OCI-LY3 (cell line): ENCODE measurements at regions not wholly inside any gene's neighbourhood (a gene's known extent, or its start where the extent isn't known, plus 50 kb on each side); places are given as distances from the start of the nearest gene placed in this dataset.

Experiments
- CTCF ChIP-seq: fragments of 200-600, 300-600 bp; sonication (generic); IDR thresholded peaks from 2 replicates; pipeline ENCODE4 v1.5.1; 2014; ENCODE audit warnings: antibody characterized with exemption, low read length, low read depth
- EZH2phosphoT487 ChIP-seq: fragments of 200-600 bp; shearing (Covaris generic); IDR thresholded peaks from 2 replicates; pipeline ENCODE4 v1.6.1; 2018; ENCODE audit warnings: antibody characterized with exemption, mixed run types, low read depth

GRCh38 chr1:5798904-5799303 lies 193.3 kb downstream of the NPHP4 start:
- no peak for TF ChIP-seq CTCF
- no peak for TF ChIP-seq EZH2phosphoT487
